ENCODE measurements at regions not wholly inside any gene's neighbourhood (a gene's known extent, or its start where the extent isn't known, plus 50 kb on each side); places are given as distances from the start of the nearest gene placed in this dataset.

- DNase-seq (ENCODE audit: low read depth, low spot score), result no peak
- H3K4me3 ChIP-seq (ENCODE audit: low read depth in 2 of 2, low read length in 2 of 2), result no peak overlapping the region
- ATAC-seq, result no peak
- POLR2A ChIA-PET, result no interaction called here
- no peaks in the 10 kb centered on the region for H3K9me3 ChIP-seq (ENCODE audit: control insufficient read depth, insufficient read depth, low read depth, low read length)
- no TSS peak for BruUV-seq (replicated peaks)
- in situ Hi-C loops (cut with HindIII; ENCODE audit: low pct_unique_long_range_greater_than_20kb, low sequenced_read_pairs) (no loop called here), intact Hi-C loops (cut with micrococcal nuclease; ENCODE audit: unreplicated experiment) (no loop called here)
- CTCF ChIA-PET, result no interaction called here
- no peaks in the 10 kb centered on the region for H3K4me1 ChIP-seq (ENCODE audit: control insufficient read depth, insufficient read depth, low read length)
- no peaks in the 10 kb centered on the region for H3K27me3 ChIP-seq (ENCODE audit: control insufficient read depth, insufficient read depth, low read length)
- TF ChIP-seq, protein P1, sequence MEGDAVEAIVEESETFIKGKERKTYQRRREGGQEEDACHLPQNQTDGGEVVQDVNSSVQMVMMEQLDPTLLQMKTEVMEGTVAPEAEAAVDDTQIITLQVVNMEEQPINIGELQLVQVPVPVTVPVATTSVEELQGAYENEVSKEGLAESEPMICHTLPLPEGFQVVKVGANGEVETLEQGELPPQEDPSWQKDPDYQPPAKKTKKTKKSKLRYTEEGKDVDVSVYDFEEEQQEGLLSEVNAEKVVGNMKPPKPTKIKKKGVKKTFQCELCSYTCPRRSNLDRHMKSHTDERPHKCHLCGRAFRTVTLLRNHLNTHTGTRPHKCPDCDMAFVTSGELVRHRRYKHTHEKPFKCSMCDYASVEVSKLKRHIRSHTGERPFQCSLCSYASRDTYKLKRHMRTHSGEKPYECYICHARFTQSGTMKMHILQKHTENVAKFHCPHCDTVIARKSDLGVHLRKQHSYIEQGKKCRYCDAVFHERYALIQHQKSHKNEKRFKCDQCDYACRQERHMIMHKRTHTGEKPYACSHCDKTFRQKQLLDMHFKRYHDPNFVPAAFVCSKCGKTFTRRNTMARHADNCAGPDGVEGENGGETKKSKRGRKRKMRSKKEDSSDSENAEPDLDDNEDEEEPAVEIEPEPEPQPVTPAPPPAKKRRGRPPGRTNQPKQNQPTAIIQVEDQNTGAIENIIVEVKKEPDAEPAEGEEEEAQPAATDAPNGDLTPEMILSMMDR (IDR thresholded peaks at IDR 0.05), result no peak
- TF ChIP-seq TCF7L2 (IDR thresholded peaks at IDR 0.05; ENCODE audit: low read depth, low read length) (no peak), REST (IDR thresholded peaks at IDR 0.05; ENCODE audit: insufficient read depth in 1 of 2, low read depth in 2 of 2, low read length in 1 of 2) (no peak), SIN3A (IDR thresholded peaks at IDR 0.05; ENCODE audit: borderline replicate concordance, insufficient read depth, low read depth, low read length) (no peak), POLR2AphosphoS5 (IDR thresholded peaks at IDR 0.05; ENCODE audit: low read depth, low read length) (no peak)
- no peaks in the 10 kb centered on the region for H3K36me3 ChIP-seq (ENCODE audit: control insufficient read depth, insufficient read depth, low read length)
- no peak overlapping the region for H3K27ac ChIP-seq (ENCODE audit: low read length)
These were observed 238.6 kb downstream of the PIK3R1 start for GRCh38 chr5:68454172-68454571.

DNA sequence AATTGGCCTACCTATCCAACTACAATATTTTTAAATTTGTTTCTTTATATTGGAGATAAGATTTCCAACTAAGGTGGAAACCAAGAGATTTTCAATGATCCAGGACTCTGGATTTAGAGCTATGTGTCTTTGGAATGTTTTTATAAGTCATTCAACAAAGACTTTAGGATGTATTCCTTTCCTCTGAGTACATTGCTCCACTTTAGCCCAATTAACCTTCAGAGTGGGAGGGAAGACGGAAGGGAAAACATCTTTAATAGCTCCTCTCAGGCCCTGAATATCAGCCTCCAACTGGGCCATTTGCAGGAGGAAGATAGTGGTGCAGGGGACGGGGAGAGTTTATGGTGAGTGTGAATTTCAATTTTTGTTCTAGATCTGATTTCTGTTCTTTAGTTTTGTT, 239.2 kb downstream of the PIK3R1 start:
- DNase-seq (ENCODE audit: low read depth, low spot score), result no peak
- H3K4me1 ChIP-seq (ENCODE audit: control insufficient read depth, insufficient read depth, low read length), result no peaks in the 10 kb centered on the region
- TF ChIP-seq REST (IDR thresholded peaks at IDR 0.05; ENCODE audit: insufficient read depth in 1 of 2, low read depth in 2 of 2, low read length in 1 of 2) (no peak), POLR2AphosphoS5 (IDR thresholded peaks at IDR 0.05; ENCODE audit: low read depth, low read length) (no peak), SIN3A (IDR thresholded peaks at IDR 0.05; ENCODE audit: borderline replicate concordance, insufficient read depth, low read depth, low read length) (no peak), TCF7L2 (IDR thresholded peaks at IDR 0.05; ENCODE audit: low read depth, low read length) (no peak)
- TF ChIP-seq, protein P1 (IDR thresholded peaks at IDR 0.05), result no peak
- ChIA-PET POLR2A (no interaction called here), CTCF (interaction anchor here (0.7 kb wide), 1 partner anchor 374 kb away, joined by 6 read pairs; no protein-coding TSS in a partner anchor)
- no peak overlapping the region for H3K27ac ChIP-seq (ENCODE audit: low read length)
- H3K36me3 ChIP-seq (ENCODE audit: control insufficient read depth, insufficient read depth, low read length), result no peaks in the 10 kb centered on the region
- intact Hi-C loops (cut with micrococcal nuclease; ENCODE audit: unreplicated experiment), result no loop called here
- in situ Hi-C loops (cut with HindIII; ENCODE audit: low pct_unique_long_range_greater_than_20kb, low sequenced_read_pairs), result no loop called here
- H3K9me3 ChIP-seq (ENCODE audit: control insufficient read depth, insufficient read depth, low read depth, low read length), result no peaks in the 10 kb centered on the region
- no peak for ATAC-seq
- no peaks in the 10 kb centered on the region for H3K27me3 ChIP-seq (ENCODE audit: control insufficient read depth, insufficient read depth, low read length)
- BruUV-seq (replicated peaks), result no TSS peak
- H3K4me3 ChIP-seq (ENCODE audit: low read depth in 2 of 2, low read length in 2 of 2), result no peak overlapping the region
